A673 (cell line): ENCODE measurements at regions not wholly inside any gene's neighbourhood (a gene's known extent, or its start where the extent isn't known, plus 50 kb on each side); places are given as distances from the start of the nearest gene placed in this dataset.

Experiments
- BruUV-seq: library from RNA; stranded (reverse); fragments of 400-500 nt; replicated peaks from 2 replicates; lab custom pipeline; 2021; lab: Mats Ljungman, UMichigan
- CTCF ChIA-PET: fragments of 300-600 bp; sonication (Branson Sonifier 250); formaldehyde crosslinking; loops from one replicate; lab custom pipeline; 2022; ENCODE audit warnings: antibody characterized with exemption; lab: Charles Lee
- POLR2A ChIA-PET: fragments of 300-600 bp; sonication (Branson Sonifier 250); formaldehyde crosslinking; loops from one replicate; lab custom pipeline; 2022; ENCODE audit warnings: antibody characterized with exemption; ENCODE audit not compliant: low non-redundant PET; lab: Charles Lee
- DNase-seq: peaks from one replicate; pipeline ENCODE4 v3.0.0-alpha.2; 2015; ENCODE audit warnings: low spot score
- H3K27ac ChIP-seq: fragments of 200-600 bp; sonication (generic); 2 replicates; pipeline ENCODE4 v1.5.1; 2016; ENCODE audit warnings: mixed run types, low read depth, mild to moderate bottlenecking, mixed read lengths, antibody characterized with exemption, low read length; ENCODE audit not compliant: poor library complexity, severe bottlenecking
- H3K27me3 ChIP-seq: fragments of 200-600 bp; sonication (generic); replicated peaks from 2 replicates; pipeline ENCODE4 v1.6.1; 2017; ENCODE audit warnings: mixed run types, low read depth, mild to moderate bottlenecking, mixed read lengths, antibody characterized with exemption, low read length; ENCODE audit not compliant: insufficient read depth, poor library complexity
- H3K36me3 ChIP-seq: fragments of 200-600 bp; sonication (generic); 2 replicates; pipeline ENCODE4 v1.6.1; 2016; ENCODE audit warnings: mixed run types, mild to moderate bottlenecking, mixed read lengths, antibody characterized with exemption, low read length; ENCODE audit not compliant: insufficient read depth, poor library complexity, severe bottlenecking
- H3K4me1 ChIP-seq: fragments of 200-600 bp; sonication (generic); 2 replicates; pipeline ENCODE4 v1.6.1; 2017; ENCODE audit warnings: mixed run types, mild to moderate bottlenecking, mixed read lengths, antibody characterized with exemption, low read length; ENCODE audit not compliant: insufficient read depth, poor library complexity, severe bottlenecking
- H3K4me3 ChIP-seq: fragments of 200-600 bp; sonication (generic); 2 replicates; pipeline ENCODE4 v1.5.1; 2016; ENCODE audit warnings: low read depth, mixed run types, mild to moderate bottlenecking, mixed read lengths, low read length; ENCODE audit not compliant: poor library complexity, severe bottlenecking
- H3K9me3 ChIP-seq: fragments of 200-600 bp; sonication (generic); 2 replicates; pipeline ENCODE4 v1.6.1; 2016; ENCODE audit warnings: mixed run types, low read depth, mild to moderate bottlenecking, mixed read lengths, antibody characterized with exemption, low read length; ENCODE audit not compliant: poor library complexity, severe bottlenecking
- CTCF ChIP-seq: fragments of 300-800, 200-600 bp; sonication (generic); conservative IDR thresholded peaks from 2 replicates; pipeline ENCODE4 v1.5.1; 2017; ENCODE audit warnings: low read depth, mild to moderate bottlenecking, antibody characterized with exemption, low read length, moderate library complexity, mixed read lengths
- EZH2 ChIP-seq: fragments of 200-600 bp; sonication (generic); IDR thresholded peaks from 2 replicates; pipeline ENCODE4 v1.6.1; 2017; ENCODE audit warnings: borderline replicate concordance, low read depth, mild to moderate bottlenecking, mixed read lengths, antibody characterized with exemption, low read length; ENCODE audit not compliant: poor library complexity, severe bottlenecking
- intact Hi-C: fragments of 100-400 bp; cut with micrococcal nuclease; formaldehyde crosslinking; loops from one replicate; pipeline ENCODE4 v1.10.0; 2022; ENCODE audit not compliant: unreplicated experiment

- no peak for DNase-seq
- no peak for TF ChIP-seq CTCF
- no peak for TF ChIP-seq EZH2
- Histone ChIP-seq H3K4me3 (no peak overlapping the region), H3K27me3 (no peaks in the 10 kb centered on the region), H3K36me3 (no peaks in the 10 kb centered on the region), H3K9me3 (peaks cover 12% of the 10 kb centered on the region), H3K27ac (no peak overlapping the region), H3K4me1 (peaks cover 8% of the 10 kb centered on the region)
- BruUV-seq, result no TSS peak
- intact Hi-C loops, result no loop called here
- ChIA-PET POLR2A (no interaction called here), CTCF (no interaction called here)
Observed at GRCh38 chr22:48781391-48781790, 1046.3 kb downstream of the BRD1 start.

- peaks cover 5% of the 10 kb centered on the region for H3K4me1 ChIP-seq
- no TSS peak for BruUV-seq
- H3K9me3 ChIP-seq, result peaks cover 17% of the 10 kb centered on the region
- intact Hi-C loops, result no loop called here
- H3K27me3 ChIP-seq, result no peaks in the 10 kb centered on the region
- no peak overlapping the region for H3K27ac ChIP-seq
- ChIA-PET CTCF (no interaction called here), POLR2A (no interaction called here)
- H3K36me3 ChIP-seq, result no peaks in the 10 kb centered on the region
- H3K4me3 ChIP-seq, result no peak overlapping the region
- TF ChIP-seq EZH2, result no peak
- TF ChIP-seq CTCF, result no peak
- no peak for DNase-seq
Observed at GRCh38 chr22:48780597-48781277, 1046.9 kb downstream of the BRD1 start.

- Histone ChIP-seq H3K27ac (no peak overlapping the region), H3K4me3 (no peak overlapping the region), H3K27me3 (no peaks in the 10 kb centered on the region), H3K4me1 (peaks cover 5% of the 10 kb centered on the region), H3K9me3 (peaks cover 17% of the 10 kb centered on the region), H3K36me3 (no peaks in the 10 kb centered on the region)
- ChIA-PET POLR2A (no interaction called here), CTCF (no interaction called here)
- no peak for DNase-seq
- intact Hi-C loops, result no loop called here
- TF ChIP-seq EZH2 (no peak), CTCF (no peak)
- BruUV-seq, result no TSS peak
Observed at GRCh38 chr22:48779661-48780596, 1047.7 kb downstream of the BRD1 start.
